T1000 (cell line): ENCODE measurements at regions not wholly inside any gene's neighbourhood (a gene's known extent, or its start where the extent isn't known, plus 50 kb on each side); places are given as distances from the start of the nearest gene placed in this dataset.

Experiments used
- DNase-seq: peaks from one replicate; lab custom pipeline; 2025; ENCODE audit warnings: mixed read lengths; lab: John Stamatoyannopoulos, UW

GRCh38 chr13:50071379-50071778 is 56.1 kb downstream of the KCNRG start:
- DNase-seq: no peak

GRCh38 chr13:50072676-50073075 is 57.4 kb downstream of the KCNRG start:
- no peak for DNase-seq

- no peak for DNase-seq
Measured at GRCh38 chr13:50073340-50073739, 58.1 kb downstream of the KCNRG start.

- no peak for DNase-seq
Measured at GRCh38 chr13:50074843-50075242, 59.6 kb downstream of the KCNRG start.

- DNase-seq: no peak
Measured at GRCh38 chr13:50075619-50076097, 60.4 kb downstream of the KCNRG start.

GRCh38 chr13:50077431-50077830 is 62.2 kb downstream of the KCNRG start:
- DNase-seq: no peak

GRCh38 chr13:50078231-50078894 is 63.1 kb downstream of the KCNRG start:
- no peak for DNase-seq

GRCh38 chr13:50078895-50079654 is 63.8 kb downstream of the KCNRG start:
- no peak for DNase-seq

GRCh38 chr13:50079655-50080202 is 64.5 kb downstream of the KCNRG start:
- no peak for DNase-seq

- no peak for DNase-seq
Measured at GRCh38 chr13:50080203-50080910, 65.1 kb downstream of the KCNRG start.

- DNase-seq: no peak
Measured at GRCh38 chr13:50080911-50081678, 65.9 kb downstream of the KCNRG start.

- DNase-seq: peak; percentile 84
Measured at GRCh38 chr13:50081679-50082425, 66.6 kb downstream of the KCNRG start.

- no peak for DNase-seq
Measured at GRCh38 chr13:50082426-50083281, 67.4 kb downstream of the KCNRG start.

GRCh38 chr13:50085063-50085462 is 69.8 kb downstream of the KCNRG start:
- DNase-seq: no peak

- no peak for DNase-seq
Measured at GRCh38 chr13:50089633-50090032, 74.4 kb downstream of the KCNRG start.

- no peak for DNase-seq
Measured at GRCh38 chr13:50090211-50090610, 75.0 kb downstream of the KCNRG start.

GRCh38 chr13:50094615-50095293 is 79.5 kb downstream of the KCNRG start:
- DNase-seq: no peak

- no peak for DNase-seq
Measured at GRCh38 chr13:50098693-50099092, 83.4 kb downstream of the KCNRG start.

GRCh38 chr13:50099473-50099872 is 84.2 kb downstream of the KCNRG start:
- no peak for DNase-seq
